HG02885 (cell line): ENCODE measurements at regions not wholly inside any gene's neighbourhood (a gene's known extent, or its start where the extent isn't known, plus 50 kb on each side); places are given as distances from the start of the nearest gene placed in this dataset.

Source experiments
- ATAC-seq: cut with Tn5 transposase; IDR thresholded peaks from one replicate; pipeline ENCODE4 v1.9.1; 2021; ENCODE audit warnings: mild to moderate bottlenecking; ENCODE audit not compliant: unreplicated experiment, poor library complexity

- ATAC-seq, result no peak
Measured at GRCh38 chr16:8519179-8519578, 71.1 kb downstream of the TMEM114 start.

- ATAC-seq, result no peak
Measured at GRCh38 chr16:8517280-8517679, 73.0 kb downstream of the TMEM114 start.

GRCh38 chr16:8516471-8516870 is 73.8 kb downstream of the TMEM114 start:
- no peak for ATAC-seq

GRCh38 chr16:8512941-8513624 is 77.2 kb downstream of the TMEM114 start:
- no peak for ATAC-seq

GRCh38 chr16:8511464-8511863 is 78.8 kb downstream of the TMEM114 start:
- no peak for ATAC-seq

GRCh38 chr16:8510160-8510559 is 80.2 kb downstream of the TMEM114 start:
- ATAC-seq, result no peak

GRCh38 chr16:8505327-8505991 is 84.9 kb downstream of the TMEM114 start:
- ATAC-seq, result no peak

- no peak for ATAC-seq
Measured at GRCh38 chr16:8502446-8502845, 87.9 kb downstream of the TMEM114 start.

GRCh38 chr16:8500351-8500750 is 90.0 kb downstream of the TMEM114 start:
- no peak for ATAC-seq

GRCh38 chr16:8496364-8496763 is 93.9 kb downstream of the TMEM114 start:
- no peak for ATAC-seq

- no peak for ATAC-seq
Measured at GRCh38 chr16:8493972-8494371, 96.3 kb downstream of the TMEM114 start.

GRCh38 chr16:8492690-8493089 is 97.6 kb downstream of the TMEM114 start:
- no peak for ATAC-seq

- ATAC-seq, result no peak
Measured at GRCh38 chr16:8489580-8489979, 100.7 kb downstream of the TMEM114 start.

- ATAC-seq, result no peak
Measured at GRCh38 chr16:8486985-8487384, 103.3 kb downstream of the TMEM114 start.

- no peak for ATAC-seq
Measured at GRCh38 chr16:8483396-8483795, 106.9 kb downstream of the TMEM114 start.

- no peak for ATAC-seq
Measured at GRCh38 chr16:8481810-8482209, 108.5 kb downstream of the TMEM114 start.

- no peak for ATAC-seq
Measured at GRCh38 chr16:8476824-8477223, 113.5 kb downstream of the TMEM114 start.

GRCh38 chr16:8474587-8474986 is 115.7 kb downstream of the TMEM114 start:
- no peak for ATAC-seq

- no peak for ATAC-seq
Measured at GRCh38 chr16:8469102-8469778, 121.1 kb downstream of the TMEM114 start.

GRCh38 chr16:8464979-8465378 is 125.3 kb downstream of the TMEM114 start:
- no peak for ATAC-seq

- no peak for ATAC-seq
Measured at GRCh38 chr16:8459085-8459733, 131.1 kb downstream of the TMEM114 start.
